ENCODE measurements at regions not wholly inside any gene's neighbourhood (a gene's known extent, or its start where the extent isn't known, plus 50 kb on each side); places are given as distances from the start of the nearest gene placed in this dataset.

- TF ChIP-seq CTCF (conservative IDR thresholded peaks at IDR 0.05; ENCODE audit: low read depth, low read length) (no peak), EZH2 (IDR thresholded peaks at IDR 0.05; ENCODE audit: low read length, unreplicated experiment) (no peak)
Measured at GRCh38 chr4:24650849-24651640, 66.7 kb upstream of the DHX15 start.

Data from PC-3 (cell line).